GM23338 (cell line): ENCODE measurements at regions not wholly inside any gene's neighbourhood (a gene's known extent, or its start where the extent isn't known, plus 50 kb on each side); places are given as distances from the start of the nearest gene placed in this dataset.

ENCODE experiments used
- ATAC-seq: fragments of 200-7000 bp; cut with Tn5 transposase; 3 replicates; pipeline ENCODE4 v1.9.1; 2020
- DNase-seq: peaks from one replicate; pipeline ENCODE4 v3.0.0-alpha.2; 2015; ENCODE audit warnings: low spot score
- H2AFZ ChIP-seq: fragments of 200-600 bp; sonication (generic); 2 replicates; pipeline ENCODE4 v1.8.0; 2016; ENCODE audit warnings: antibody characterized with exemption, mild to moderate bottlenecking, moderate library complexity
- H3F3A ChIP-seq: fragments of 200-600 bp; sonication (generic); replicated peaks from 2 replicates; pipeline ENCODE4 v1.8.0; 2017; ENCODE audit warnings: antibody characterized with exemption, mixed run types, low read depth
- H3K27ac ChIP-seq: fragments of 200-600 bp; sonication (generic); 2 replicates; pipeline ENCODE4 v1.6.1; 2016; ENCODE audit warnings: low read depth
- H3K27me3 ChIP-seq: fragments of 200-600 bp; sonication (generic); 2 replicates; pipeline ENCODE4 v1.8.0; 2016; ENCODE audit warnings: mild to moderate bottlenecking, mixed run types, moderate library complexity; ENCODE audit not compliant: insufficient read depth
- H3K36me3 ChIP-seq: fragments of 200-600 bp; sonication (generic); 2 replicates; pipeline ENCODE4 v1.8.0; 2016; ENCODE audit warnings: mild to moderate bottlenecking; ENCODE audit not compliant: insufficient read depth
- H3K4me1 ChIP-seq: fragments of 200-600 bp; sonication (generic); 2 replicates; pipeline ENCODE4 v1.8.0; 2016; ENCODE audit warnings: mild to moderate bottlenecking, moderate library complexity; ENCODE audit not compliant: insufficient read depth
- H3K4me2 ChIP-seq: fragments of 200-600 bp; sonication (generic); 2 replicates; pipeline ENCODE4 v1.7.1; 2017; ENCODE audit warnings: mixed run types
- H3K4me3 ChIP-seq: fragments of 200-600 bp; sonication (generic); 2 replicates; pipeline ENCODE4 v1.6.1; 2016; ENCODE audit warnings: mixed run types
- H3K79me2 ChIP-seq: fragments of 200-600 bp; sonication (generic); replicated peaks from 2 replicates; pipeline ENCODE4 v1.8.0; 2017; ENCODE audit warnings: mild to moderate bottlenecking; ENCODE audit not compliant: insufficient read depth
- H3K9me2 ChIP-seq: fragments of 200-600 bp; sonication (generic); 2 replicates; pipeline ENCODE4 v1.8.0; 2017; ENCODE audit not compliant: insufficient read depth
- H4K20me1 ChIP-seq: fragments of 200-600 bp; sonication (generic); replicated peaks from 2 replicates; pipeline ENCODE4 v1.8.0; 2017; ENCODE audit warnings: mild to moderate bottlenecking; ENCODE audit not compliant: insufficient read depth
- H3K27ac Mint-ChIP-seq: 2 replicates; pipeline ENCODE4 v1.8.0; 2020; ENCODE audit warnings: inconsistent platforms, mild to moderate bottlenecking, moderate library complexity, mixed read lengths
- H3K27me3 Mint-ChIP-seq: 3 replicates; pipeline ENCODE4 v1.8.0; 2022; ENCODE audit warnings: low read depth, mild to moderate bottlenecking, moderate library complexity, mixed read lengths, inconsistent platforms; ENCODE audit not compliant: insufficient read depth, poor library complexity
- H3K36me3 Mint-ChIP-seq: 3 replicates; pipeline ENCODE4 v1.8.0; 2021; ENCODE audit warnings: low read depth, mild to moderate bottlenecking, inconsistent platforms, moderate library complexity, mixed read lengths
- H3K4me1 Mint-ChIP-seq: 3 replicates; pipeline ENCODE4 v1.8.0; 2020; ENCODE audit warnings: mild to moderate bottlenecking, inconsistent platforms, mixed read lengths
- H3K4me3 Mint-ChIP-seq: 3 replicates; pipeline ENCODE4 v1.8.0; 2021; ENCODE audit warnings: moderate library complexity, mild to moderate bottlenecking, inconsistent platforms, mixed read lengths
- H3K9me3 Mint-ChIP-seq: 3 replicates; pipeline ENCODE4 v1.8.0; 2020; ENCODE audit warnings: moderate library complexity, mild to moderate bottlenecking, inconsistent platforms, mixed read lengths
- CTCF ChIP-seq, 2 experiments: fragments of 200-600 bp in 1 of 2; sonication (generic) in 1 of 2; conservative IDR thresholded peaks; 2 replicates each; pipeline versions ENCODE4 v1.5.1 to v1.6.1; 2016 to 2017; ENCODE audit warnings: antibody characterized with exemption in 2 of 2, low read depth in 2 of 2, mild to moderate bottlenecking in 2 of 2, moderate library complexity in 1 of 2
- ETS1 ChIP-seq: IDR thresholded peaks from 2 replicates; pipeline ENCODE4 v1.6.1; 2016; ENCODE audit warnings: antibody characterized with exemption
- EZH2 ChIP-seq: fragments of 200-600 bp; sonication (generic); IDR thresholded peaks from one replicate; pipeline ENCODE4 v1.8.0; 2017; ENCODE audit warnings: antibody characterized with exemption, mild to moderate bottlenecking, low read depth; ENCODE audit not compliant: unreplicated experiment
- EZH2phosphoT487 ChIP-seq: fragments of 200-600 bp; sonication (generic); IDR thresholded peaks from one replicate; pipeline ENCODE4 v1.8.1; 2018; ENCODE audit warnings: antibody characterized with exemption; ENCODE audit not compliant: unreplicated experiment
- NANOG ChIP-seq: IDR thresholded peaks from 2 replicates; pipeline ENCODE4 v1.6.1; 2016; ENCODE audit warnings: antibody characterized with exemption, borderline replicate concordance
- POLR2AphosphoS5 ChIP-seq: IDR thresholded peaks from 2 replicates; pipeline ENCODE4 v1.6.1; 2016; ENCODE audit warnings: antibody characterized with exemption, low read depth
- ZNF114 ChIP-seq: fragments of 250-450 bp; sonication (Bioruptor Pico); IDR thresholded peaks from 2 replicates; pipeline ENCODE4 v1.5.0; 2020; ENCODE audit warnings: mild to moderate bottlenecking, moderate library complexity

DNA sequence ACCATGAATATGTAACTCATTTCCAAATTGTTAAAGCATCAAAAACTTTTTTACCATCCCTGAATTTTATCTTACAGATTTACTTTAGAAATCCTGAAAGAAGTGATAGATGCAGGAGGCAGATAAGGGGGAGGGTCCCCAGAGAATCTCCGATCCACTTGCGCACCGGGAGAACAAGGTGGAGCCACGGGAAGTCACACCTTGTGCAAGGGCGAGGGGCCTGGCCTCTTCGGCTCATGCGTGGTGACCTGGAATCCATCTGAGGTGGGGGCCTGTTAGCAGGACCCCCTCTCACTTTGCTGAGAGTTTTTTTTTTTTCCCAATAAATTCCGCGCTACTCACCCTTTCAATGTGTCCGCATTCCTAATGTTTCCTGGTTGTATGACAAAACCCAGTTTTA is 80.2 kb upstream of the CDKN3 start:
- TF ChIP-seq ETS1 (no peak), EZH2phosphoT487 (no peak), ZNF114 (CRISPR knock-in tag) (no peak), NANOG (no peak)
- H3K27ac ChIP-seq, result no peak overlapping the region
- no peaks in the 10 kb centered on the region for H3K9me3 Mint-ChIP-seq

GRCh38 chr14:54317391-54317790 is 79.4 kb upstream of the CDKN3 start:
- H3F3A ChIP-seq, result no peaks in the 10 kb centered on the region
- no peaks in the 10 kb centered on the region for H3K9me2 ChIP-seq
- peak overlapping the region; percentile 64 for H2AFZ ChIP-seq
- no peak overlapping the region for H3K4me2 ChIP-seq
- H3K27ac ChIP-seq, result no peak overlapping the region; the same call in 1 of the 2 replicates
- no peaks in the 10 kb centered on the region for H3K36me3 Mint-ChIP-seq
- peaks cover 4% of the 10 kb centered on the region for H3K27me3 Mint-ChIP-seq
- no peak overlapping the region; the same call in 1 of the 2 replicates for H3K27ac Mint-ChIP-seq
- no peaks in the 10 kb centered on the region for H3K36me3 ChIP-seq
- H3K9me3 Mint-ChIP-seq, result no peaks in the 10 kb centered on the region
- no peaks in the 10 kb centered on the region for H3K4me1 Mint-ChIP-seq
- ATAC-seq (no peak), DNase-seq (no peak)
- H3K79me2 ChIP-seq, result no peaks in the 10 kb centered on the region
- H3K4me3 ChIP-seq, result no peak overlapping the region
- H4K20me1 ChIP-seq, result no peaks in the 10 kb centered on the region
- no peaks in the 10 kb centered on the region; the same call in 1 of the 2 replicates for H3K4me1 ChIP-seq
- no peaks in the 10 kb centered on the region for H3K27me3 ChIP-seq
- TF ChIP-seq EZH2, result no peak
- H3K4me3 Mint-ChIP-seq, result no peak overlapping the region

More for the DNA sequence above, 80.2 kb upstream of the CDKN3 start:
- no peaks in the 10 kb centered on the region for H3F3A ChIP-seq
- Mint-ChIP-seq H3K27ac (no peak overlapping the region), H3K4me3 (no peak overlapping the region), H3K27me3 (peaks cover 2% of the 10 kb centered on the region), H3K4me1 (no peaks in the 10 kb centered on the region), H3K36me3 (no peaks in the 10 kb centered on the region)
- 0 out of 2 replicates have a peak overlapping the region, but pooled peaks have one; percentile 59 for H2AFZ ChIP-seq
- H3K4me1 ChIP-seq, result no peaks in the 10 kb centered on the region; the same call in 1 of the 2 replicates
- H3K4me2 ChIP-seq, result no peak overlapping the region
- no peak overlapping the region for H3K4me3 ChIP-seq
- H3K79me2 ChIP-seq, result no peaks in the 10 kb centered on the region
- no peaks in the 10 kb centered on the region for H3K27me3 ChIP-seq
- no peak; the same call in 2 of the 3 replicates for ATAC-seq
- no peaks in the 10 kb centered on the region for H3K36me3 ChIP-seq
- no peak for DNase-seq
- no peaks in the 10 kb centered on the region for H4K20me1 ChIP-seq
- H3K9me2 ChIP-seq, result no peaks in the 10 kb centered on the region

DNA sequence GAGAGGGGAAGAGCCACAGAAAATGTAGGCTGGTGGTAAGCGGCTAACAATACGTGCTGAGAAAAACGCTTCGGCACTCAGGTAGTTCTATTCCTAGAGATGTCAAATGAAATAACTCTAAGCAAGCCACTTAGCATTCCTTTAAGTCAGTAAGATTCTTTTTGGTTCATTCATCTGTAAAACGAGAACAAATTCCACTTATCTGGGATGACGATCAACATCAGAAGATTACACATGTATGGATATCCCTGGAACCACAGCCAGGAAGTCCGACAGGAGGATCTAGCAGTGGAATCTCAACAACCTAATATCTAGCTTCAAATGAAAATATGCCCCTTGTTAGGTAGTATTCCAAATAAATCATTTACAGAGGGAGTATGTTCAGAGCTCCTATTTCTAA is 74.6 kb upstream of the CDKN3 start:
- Mint-ChIP-seq H3K4me1 (no peaks in the 10 kb centered on the region), H3K4me3 (no peak overlapping the region), H3K36me3 (no peaks in the 10 kb centered on the region), H3K27me3 (peaks cover 2% of the 10 kb centered on the region), H3K27ac (no peak overlapping the region), H3K9me3 (no peaks in the 10 kb centered on the region)
- TF ChIP-seq CTCF (conservative IDR thresholded peaks at IDR 0.05; ENCODE audit: low read depth in 2 of 2) (no peak), NANOG (no peak), POLR2AphosphoS5 (no peak), ZNF114 (CRISPR knock-in tag) (no peak), ETS1 (no peak)
- no peaks in the 10 kb centered on the region for H3K27me3 ChIP-seq
- no peaks in the 10 kb centered on the region for H3K4me1 ChIP-seq
- H3K36me3 ChIP-seq, result no peaks in the 10 kb centered on the region
- H3F3A ChIP-seq, result no peaks in the 10 kb centered on the region
- no peak overlapping the region for H3K4me2 ChIP-seq
- H3K4me3 ChIP-seq, result no peak overlapping the region
- H3K79me2 ChIP-seq, result no peaks in the 10 kb centered on the region
- H3K27ac ChIP-seq, result no peak overlapping the region
- ATAC-seq, result no peak
- no peaks in the 10 kb centered on the region for H4K20me1 ChIP-seq
- no peaks in the 10 kb centered on the region for H3K9me2 ChIP-seq
- no peak for DNase-seq
- no peak overlapping the region for H2AFZ ChIP-seq
